H1 (cell line): ENCODE measurements at regions not wholly inside any gene's neighbourhood (a gene's known extent, or its start where the extent isn't known, plus 50 kb on each side); places are given as distances from the start of the nearest gene placed in this dataset.

Source experiments
- CTCF ChIA-PET: fragments of 300-600 bp; sonication (Branson Sonifier 250); formaldehyde crosslinking; loops from one replicate; lab custom pipeline; 2021; ENCODE audit not compliant: partially characterized antibody; lab: Charles Lee
- POLR2A ChIA-PET: fragments of 300-600 bp; sonication (Branson Sonifier 250); formaldehyde crosslinking; loops from one replicate; lab custom pipeline; 2021; ENCODE audit warnings: inconsistent platforms; ENCODE audit not compliant: partially characterized antibody; lab: Charles Lee
- DNase-seq, 2 experiments: peaks; one replicate each; pipeline versions ENCODE4 v3.0.0 to v3.0.0-alpha.2; 2010 to 2022; ENCODE audit warnings: low spot score in 2 of 2, low read depth in 1 of 2, mixed read lengths in 1 of 2
- FAIRE-seq: peaks from 2 replicates; lab custom pipeline; 2011; peaks lifted over from hg19 to GRCh38; lab: Jason Lieb, UNC
- H2AFZ ChIP-seq: 2 replicates; pipeline ENCODE4 v1.8.1; 2012; ENCODE audit warnings: low read length, inconsistent platforms
- H2AK5ac ChIP-seq: 2 replicates; pipeline ENCODE4 v1.6.1; 2013; ENCODE audit warnings: low read depth, low read length
- H2BK120ac ChIP-seq: replicated peaks from 2 replicates; pipeline ENCODE3; 2013; ENCODE audit warnings: low read depth, low read length, inconsistent platforms
- H2BK12ac ChIP-seq: 2 replicates; pipeline ENCODE4 v1.6.1; 2013; ENCODE audit warnings: low read depth, low read length
- H2BK15ac ChIP-seq: 2 replicates; pipeline ENCODE4 v1.6.1; 2013; ENCODE audit warnings: low read length
- H2BK20ac ChIP-seq: 2 replicates; pipeline ENCODE4 v1.6.1; 2013; ENCODE audit warnings: low read length
- H2BK5ac ChIP-seq: 2 replicates; pipeline ENCODE4 v1.6.1; 2013; ENCODE audit warnings: low read depth, low read length
- H3K14ac ChIP-seq: 2 replicates; pipeline ENCODE4 v1.6.1; 2013; ENCODE audit warnings: inconsistent platforms; ENCODE audit not compliant: insufficient read length
- H3K18ac ChIP-seq: 2 replicates; pipeline ENCODE4 v1.6.1; 2013; ENCODE audit warnings: low read length; ENCODE audit errors: extremely low read depth
- H3K23ac ChIP-seq: 2 replicates; pipeline ENCODE4 v1.6.1; 2013; ENCODE audit warnings: inconsistent platforms; ENCODE audit not compliant: insufficient read length
- H3K23me2 ChIP-seq: 2 replicates; pipeline ENCODE4 v1.6.1; 2013; ENCODE audit warnings: low read depth, low read length
- H3K27ac ChIP-seq: 2 replicates; pipeline ENCODE4 v1.6.1; 2011; ENCODE audit warnings: low read depth, low read length, inconsistent platforms
- H3K27me3 ChIP-seq, 4 experiments: replicated peaks in 1 of 4; 1 replicate in 1 of 4; 2 replicates in 3 of 4; pipeline versions ENCODE4 v1.6.1 to v1.8.1; 2011 to 2013; ENCODE audit warnings: low read length in 3 of 4, mild to moderate bottlenecking in 3 of 4, inconsistent platforms in 2 of 4, mixed read lengths in 2 of 4, moderate library complexity in 1 of 4; ENCODE audit not compliant: control insufficient read depth in 3 of 4, insufficient read depth in 3 of 4; ENCODE audit errors: extremely low read depth in 1 of 4
- H3K36me3 ChIP-seq, 4 experiments: 2 replicates each; pipeline versions ENCODE4 v1.6.1 to v1.8.1; 2011 to 2013; ENCODE audit warnings: mild to moderate bottlenecking in 4 of 4, low read length in 3 of 4, moderate library complexity in 2 of 4, control low read depth in 1 of 4, inconsistent platforms in 1 of 4; ENCODE audit not compliant: insufficient read depth in 4 of 4, control insufficient read depth in 2 of 4
- H3K4ac ChIP-seq: replicated peaks from 2 replicates; pipeline ENCODE3; 2013; ENCODE audit warnings: low read length, low read depth, mixed read lengths, inconsistent platforms; ENCODE audit not compliant: insufficient read length
- H3K4me1 ChIP-seq, 4 experiments: replicated peaks in 1 of 4; 1 replicate in 1 of 4; 2 replicates in 3 of 4; pipeline versions ENCODE4 v1.6.1 to v1.8.1; 2011 to 2013; ENCODE audit warnings: low read length in 3 of 4, inconsistent platforms in 2 of 4, mixed read lengths in 1 of 4; ENCODE audit not compliant: insufficient read depth in 4 of 4, control insufficient read depth in 3 of 4
- H3K4me2 ChIP-seq, 2 experiments: 2 replicates each; pipeline versions ENCODE4 v1.6.1 to v1.8.1; 2011 to 2013; ENCODE audit warnings: low read depth in 2 of 2, low read length in 2 of 2, control low read depth in 1 of 2, inconsistent platforms in 1 of 2, mild to moderate bottlenecking in 1 of 2; ENCODE audit not compliant: insufficient read depth in 1 of 2
- H3K4me3 ChIP-seq, 4 experiments: fragments of 200-600, 300-600 bp in 1 of 4; sonication (generic), shearing (Covaris generic), sonication (Bioruptor Twin) in 1 of 4; 2 replicates each; pipeline versions ENCODE4 v1.5.1 to v1.8.1; 2011 to 2016; ENCODE audit warnings: low read length in 4 of 4, low read depth in 3 of 4, control low read depth in 2 of 4, inconsistent platforms in 2 of 4, mild to moderate bottlenecking in 2 of 4, mixed read lengths in 1 of 4, moderate library complexity in 1 of 4; ENCODE audit not compliant: insufficient read depth in 2 of 4; ENCODE audit errors: extremely low read depth in 1 of 4
- H3K56ac ChIP-seq: replicated peaks from 2 replicates; pipeline ENCODE3; 2013; ENCODE audit warnings: low read depth, mild to moderate bottlenecking, mixed read lengths, low read length, inconsistent platforms; ENCODE audit not compliant: insufficient read length
- H3K79me1 ChIP-seq: 2 replicates; pipeline ENCODE4 v1.6.1; 2013; ENCODE audit warnings: low read depth, low read length, control low read depth
- H3K79me2 ChIP-seq, 2 experiments: 2 replicates each; pipeline versions ENCODE4 v1.6.1 to v1.8.1; 2012 to 2013; ENCODE audit warnings: low read length in 2 of 2, mild to moderate bottlenecking in 2 of 2, inconsistent platforms in 1 of 2; ENCODE audit not compliant: insufficient read depth in 2 of 2, control insufficient read depth in 1 of 2
- H3K9ac ChIP-seq, 4 experiments: replicated peaks in 1 of 4; 1 replicate in 1 of 4; 2 replicates in 3 of 4; pipeline versions ENCODE4 v1.6.1 to v1.8.1; 2011 to 2013; ENCODE audit warnings: low read depth in 3 of 4, low read length in 3 of 4, control low read depth in 2 of 4, mild to moderate bottlenecking in 2 of 4, moderate library complexity in 2 of 4, inconsistent platforms in 1 of 4; ENCODE audit errors: extremely low read depth in 1 of 4
- H3K9me3 ChIP-seq, 2 experiments: 2 replicates each; pipeline versions ENCODE4 v1.6.1 to v1.8.1; 2012 to 2013; ENCODE audit warnings: mild to moderate bottlenecking in 2 of 2, moderate library complexity in 2 of 2, control low read depth in 1 of 2, inconsistent platforms in 1 of 2, low read depth in 1 of 2, low read length in 1 of 2, mixed read lengths in 1 of 2; ENCODE audit not compliant: insufficient read depth in 2 of 2
- H4K20me1 ChIP-seq, 2 experiments: replicated peaks in 1 of 2; 2 replicates each; pipeline versions ENCODE3 to v1.8.1; 2011 to 2013; ENCODE audit warnings: inconsistent platforms in 2 of 2, low read length in 2 of 2, mild to moderate bottlenecking in 1 of 2; ENCODE audit not compliant: insufficient read depth in 2 of 2, control insufficient read depth in 1 of 2
- H4K5ac ChIP-seq: 2 replicates; pipeline ENCODE4 v1.6.1; 2013; ENCODE audit warnings: low read length, low read depth, mixed read lengths, inconsistent platforms; ENCODE audit not compliant: insufficient read length
- H4K8ac ChIP-seq: 2 replicates; pipeline ENCODE4 v1.8.0; 2013; ENCODE audit warnings: mild to moderate bottlenecking, moderate library complexity, low read length, inconsistent platforms; ENCODE audit not compliant: insufficient read depth; ENCODE audit errors: extremely low read depth
- H4K91ac ChIP-seq: replicated peaks from 2 replicates; pipeline ENCODE3; 2013; ENCODE audit warnings: low read length, mixed read lengths, inconsistent platforms; ENCODE audit not compliant: insufficient read length
- CEBPB ChIP-seq: IDR thresholded peaks from 2 replicates; pipeline ENCODE4 v1.6.1; 2012; ENCODE audit warnings: low read depth, low read length
- FOSL1 ChIP-seq: IDR thresholded peaks from 2 replicates; pipeline ENCODE4 v1.6.1; 2011; ENCODE audit warnings: mild to moderate bottlenecking, low read depth, low read length, moderate library complexity; ENCODE audit not compliant: insufficient read depth
- JUN ChIP-seq: IDR thresholded peaks from 2 replicates; pipeline ENCODE4 v1.6.1; 2011; ENCODE audit warnings: low read depth, mild to moderate bottlenecking, improper control_type of control experiment, low read length
- SAP30 ChIP-seq: fragments of 300-600 bp; sonication (generic); IDR thresholded peaks from 2 replicates; pipeline ENCODE4 v1.7.1; 2012; ENCODE audit warnings: low read length, moderate library complexity, mild to moderate bottlenecking, inconsistent platforms; ENCODE audit not compliant: insufficient read depth, insufficient replicate concordance
- SIN3A ChIP-seq, 2 experiments: IDR thresholded peaks in 1 of 2; conservative IDR thresholded peaks in 1 of 2; 2 replicates each; pipeline ENCODE4 v1.6.1; 2011 to 2012; ENCODE audit warnings: low read length in 2 of 2, improper control_type of control experiment in 1 of 2, low read depth in 1 of 2, mild to moderate bottlenecking in 1 of 2
- WGBS, 2 experiments: shearing (Covaris generic) in 1 of 2; methylation state at CpG; one replicate each; pipeline versions ENCODE4 v1.1.6 to v1.1.7; 2013 to 2015; ENCODE audit warnings: low lambda C conversion rate in 2 of 2, mixed read lengths in 2 of 2, inconsistent platforms in 1 of 2, low coverage in 1 of 2, missing lambda C conversion rate in 1 of 2; ENCODE audit not compliant: insufficient replicate concordance in 2 of 2, insufficient coverage in 1 of 2, insufficient read length in 1 of 2; ENCODE audit errors: extremely low coverage in 1 of 2, missing lambda C conversion rate in 1 of 2; 5-methylcytosine and 5-hydroxymethylcytosine counted together

DNA sequence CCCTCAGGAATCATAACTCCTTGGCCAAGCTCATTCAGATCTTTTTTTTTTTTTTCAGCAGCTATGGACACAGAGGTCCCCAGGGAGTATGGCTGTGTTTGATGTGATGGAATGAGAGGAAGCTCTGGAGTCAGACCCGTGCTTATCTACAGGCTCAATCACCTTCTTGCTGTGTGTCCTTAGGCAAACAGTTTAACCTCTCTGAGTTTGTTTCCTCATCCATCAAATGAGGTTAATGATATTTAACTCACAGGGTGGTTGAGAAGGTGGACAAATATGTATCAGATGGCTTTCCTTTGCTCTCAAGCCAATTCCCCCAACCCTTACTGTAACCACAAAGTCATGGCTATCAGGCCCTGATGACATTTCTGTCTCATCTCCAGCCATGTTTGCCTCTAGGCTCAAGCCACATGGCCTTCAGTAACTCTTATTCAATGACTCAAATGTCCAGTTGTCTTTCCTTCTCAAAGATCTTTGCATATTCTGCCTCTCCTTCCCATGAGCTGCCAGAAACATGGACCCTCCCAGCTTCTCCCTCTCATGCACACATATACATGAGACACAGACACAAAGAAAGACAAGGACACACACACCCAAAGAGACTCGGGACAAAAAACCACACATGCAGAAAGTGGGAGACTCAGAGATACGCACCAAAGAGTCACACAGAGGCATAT is 303.5 kb upstream of the KAZN start:
- Histone ChIP-seq H3K23me2 (no peaks in the 10 kb centered on the region), H3K9ac (no peak overlapping the region), H2BK12ac (no peak overlapping the region), H2AFZ (no peak overlapping the region), H2BK5ac (no peak overlapping the region), H3K4me3 (no peak overlapping the region), H2AK5ac (no peak overlapping the region), H3K79me1 (no peaks in the 10 kb centered on the region), H3K27me3 (no peaks in the 10 kb centered on the region), H4K5ac (no peak overlapping the region), H3K4me2 (no peak overlapping the region), H3K27ac (no peak overlapping the region), H3K36me3 (no peaks in the 10 kb centered on the region), H3K9me3 (peaks cover 0 to 9% of the 10 kb centered on the region in 2 experiments; a peak in 2 of 4 replicates), H2BK20ac (no peak overlapping the region), H2BK15ac (no peak overlapping the region), H3K23ac (no peak overlapping the region), H3K18ac (no peak overlapping the region), H3K79me2 (no peaks in the 10 kb centered on the region), H3K4me1 (peaks cover 2 to 13% (median 5%) of the 10 kb centered on the region in 4 experiments; a peak in 3 of 7 replicates), H4K8ac (no peak overlapping the region), H4K20me1 (no peaks in the 10 kb centered on the region), H4K91ac (no peak overlapping the region), H3K14ac (no peak overlapping the region), H3K56ac (no peak overlapping the region), H3K4ac (no peak overlapping the region), H2BK120ac (no peak overlapping the region)
- TF ChIP-seq CEBPB (no peak), JUN (no peak), SAP30 (no peak), FOSL1 (no peak), SIN3A (conservative IDR thresholded peaks at IDR 0.05 in 1 of 2, IDR thresholded peaks at IDR 0.05 in 1 of 2; ENCODE audit: low read depth in 1 of 2, low read length in 2 of 2) (no peak)
- ChIA-PET CTCF (interaction anchor here (1.0 kb wide), 1 partner anchor 11 kb away, joined by 3 read pairs; no protein-coding TSS in a partner anchor), POLR2A (no interaction called here)
- FAIRE-seq (no peak), DNase-seq (no peak)
- WGBS, 2 experiments = 84% methylated on average over 3 of the region's 3 CpGs; no CpG with 5 or more reads in 1 of the 2 experiments
